Activated CD8-positive, alpha-beta T cell treated with anti-CD3 and anti-CD28 coated beads for 36 hours (primary cell): ENCODE measurements at regions not wholly inside any gene's neighbourhood (a gene's known extent, or its start where the extent isn't known, plus 50 kb on each side); places are given as distances from the start of the nearest gene placed in this dataset.

Source experiments
- ATAC-seq: fragments of 200-7000 bp; cut with Tn5 transposase; one replicate; pipeline ENCODE4 v1.10.0; 2021; ENCODE audit warnings: mild to moderate bottlenecking, moderate library complexity
- CTCF ChIA-PET: fragments of 350-600 bp; sonication (Branson Sonifier 250); formaldehyde crosslinking; loops from one replicate; lab custom pipeline; 2021; ENCODE audit warnings: antibody characterized with exemption; lab: Charles Lee
- POLR2A ChIA-PET: fragments of 350-600 bp; sonication (Branson Sonifier 250); formaldehyde crosslinking; loops from one replicate; lab custom pipeline; 2021; ENCODE audit warnings: antibody characterized with exemption; lab: Charles Lee
- DNase-seq: peaks from one replicate; pipeline ENCODE4 v3.0.0-alpha.2; 2020
- H3K27ac Mint-ChIP-seq: one replicate; pipeline ENCODE4 v1.8.0; 2021; ENCODE audit warnings: mild to moderate bottlenecking, mixed read lengths
- H3K27me3 Mint-ChIP-seq: one replicate; pipeline ENCODE4 v1.8.0; 2021; ENCODE audit warnings: mixed read lengths
- H3K36me3 Mint-ChIP-seq: one replicate; pipeline ENCODE4 v1.8.0; 2021; ENCODE audit warnings: low read depth, mixed read lengths
- H3K4me1 Mint-ChIP-seq: one replicate; pipeline ENCODE4 v1.8.0; 2021; ENCODE audit warnings: low read depth, mixed read lengths
- H3K4me3 Mint-ChIP-seq: one replicate; pipeline ENCODE4 v1.8.0; 2021; ENCODE audit warnings: mild to moderate bottlenecking, moderate library complexity, mixed read lengths
- H3K9me3 Mint-ChIP-seq: one replicate; pipeline ENCODE4 v1.8.0; 2021; ENCODE audit warnings: mixed read lengths
- intact Hi-C: fragments of 100-400 bp; cut with micrococcal nuclease; formaldehyde crosslinking; loops from one replicate; pipeline ENCODE4 v1.10.0; 2022
- TF ChIP-seq, protein P1 (sequence below): fragments of 200-600 bp; IDR thresholded peaks from one replicate; pipeline ENCODE4 v1.8.0; 2022; ENCODE audit warnings: antibody characterized with exemption, mild to moderate bottlenecking

DNA sequence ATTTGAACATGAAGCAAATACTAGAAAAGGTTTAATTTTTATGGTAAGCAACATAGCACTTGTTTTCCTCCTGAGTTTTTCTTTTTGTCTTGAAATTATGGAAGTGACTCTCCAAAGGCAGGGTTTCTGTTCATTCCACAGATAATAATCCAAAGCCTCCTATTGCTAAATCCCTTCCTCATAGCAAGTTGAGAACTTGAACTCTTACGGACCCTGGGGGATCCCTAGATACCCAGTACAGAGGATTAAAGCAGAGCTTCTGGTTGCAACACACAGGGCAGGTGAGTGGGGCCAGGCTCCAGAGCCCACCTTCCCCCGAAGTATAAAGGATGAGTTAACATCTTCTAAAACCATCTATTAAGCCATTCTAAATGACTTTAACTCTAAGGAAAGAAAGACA lies 294.1 kb downstream of the RMST start:
- POLR2A ChIA-PET, result no interaction called here
- Mint-ChIP-seq H3K4me3 (no peak overlapping the region), H3K4me1 (no peaks in the 10 kb centered on the region), H3K27ac (no peak overlapping the region), H3K9me3 (peaks cover 2% of the 10 kb centered on the region), H3K36me3 (no peaks in the 10 kb centered on the region), H3K27me3 (no peaks in the 10 kb centered on the region)
- DNase-seq, result no peak
- TF ChIP-seq, protein P1, sequence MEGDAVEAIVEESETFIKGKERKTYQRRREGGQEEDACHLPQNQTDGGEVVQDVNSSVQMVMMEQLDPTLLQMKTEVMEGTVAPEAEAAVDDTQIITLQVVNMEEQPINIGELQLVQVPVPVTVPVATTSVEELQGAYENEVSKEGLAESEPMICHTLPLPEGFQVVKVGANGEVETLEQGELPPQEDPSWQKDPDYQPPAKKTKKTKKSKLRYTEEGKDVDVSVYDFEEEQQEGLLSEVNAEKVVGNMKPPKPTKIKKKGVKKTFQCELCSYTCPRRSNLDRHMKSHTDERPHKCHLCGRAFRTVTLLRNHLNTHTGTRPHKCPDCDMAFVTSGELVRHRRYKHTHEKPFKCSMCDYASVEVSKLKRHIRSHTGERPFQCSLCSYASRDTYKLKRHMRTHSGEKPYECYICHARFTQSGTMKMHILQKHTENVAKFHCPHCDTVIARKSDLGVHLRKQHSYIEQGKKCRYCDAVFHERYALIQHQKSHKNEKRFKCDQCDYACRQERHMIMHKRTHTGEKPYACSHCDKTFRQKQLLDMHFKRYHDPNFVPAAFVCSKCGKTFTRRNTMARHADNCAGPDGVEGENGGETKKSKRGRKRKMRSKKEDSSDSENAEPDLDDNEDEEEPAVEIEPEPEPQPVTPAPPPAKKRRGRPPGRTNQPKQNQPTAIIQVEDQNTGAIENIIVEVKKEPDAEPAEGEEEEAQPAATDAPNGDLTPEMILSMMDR, result no peak
- intact Hi-C loops, result no loop called here
- CTCF ChIA-PET, result no interaction called here
- no peak for ATAC-seq

DNA sequence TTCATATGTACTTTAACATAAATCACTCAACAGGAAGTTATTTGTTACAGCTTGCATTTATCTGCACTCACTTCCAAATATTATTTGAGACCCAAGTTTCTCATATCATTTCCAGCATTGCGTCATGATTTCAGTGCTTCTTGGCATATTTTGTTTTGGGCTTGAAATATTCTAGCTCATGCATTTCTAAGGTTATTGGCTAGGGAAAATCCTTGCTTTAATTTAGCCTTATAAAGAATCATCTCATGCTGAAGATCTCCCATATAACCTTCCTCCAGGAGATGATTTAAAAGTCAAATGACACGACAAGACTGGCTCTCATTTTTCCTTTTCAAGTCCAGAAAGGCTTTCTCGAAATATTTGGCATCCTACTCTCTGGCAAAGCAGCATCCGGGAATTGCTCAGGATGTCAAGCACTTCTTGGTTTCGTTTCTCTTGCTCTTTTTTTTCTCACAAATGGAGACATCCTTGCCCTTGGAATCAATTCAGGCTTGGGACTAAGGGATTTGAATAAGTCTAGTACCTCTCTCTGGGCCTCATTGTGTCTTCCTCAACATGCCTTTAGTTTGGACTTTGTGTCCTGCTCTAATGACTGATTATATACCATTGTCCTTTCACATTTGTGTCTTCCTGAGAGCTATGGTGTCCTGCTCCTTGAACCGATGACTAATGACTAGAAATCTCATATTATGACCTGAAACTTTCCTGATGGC lies 295.0 kb downstream of the RMST start:
- H3K4me3 Mint-ChIP-seq, result no peak overlapping the region
- ChIA-PET POLR2A (no interaction called here), CTCF (no interaction called here)
- DNase-seq, result no peak
- ATAC-seq, result no peak
- peaks cover 2% of the 10 kb centered on the region for H3K9me3 Mint-ChIP-seq
- H3K4me1 Mint-ChIP-seq, result no peaks in the 10 kb centered on the region
- H3K27ac Mint-ChIP-seq, result no peak overlapping the region
- no peaks in the 10 kb centered on the region for H3K36me3 Mint-ChIP-seq
- TF ChIP-seq, protein P1, result no peak
- intact Hi-C loops, result no loop called here
- H3K27me3 Mint-ChIP-seq, result no peaks in the 10 kb centered on the region

DNA sequence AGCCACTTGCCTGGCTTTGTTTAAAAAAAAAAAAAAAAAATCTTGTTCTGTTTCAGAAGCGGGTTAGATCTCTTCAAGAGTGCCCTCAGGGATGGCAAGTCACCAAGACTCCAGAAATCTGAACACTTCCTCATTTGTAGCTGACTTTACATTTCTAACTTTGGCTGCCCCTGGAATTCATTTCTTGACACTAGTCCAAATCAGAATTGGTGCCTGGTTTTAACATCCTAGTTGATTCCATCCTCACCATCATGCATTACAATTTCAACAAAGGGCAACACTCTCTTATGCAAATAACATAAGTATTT lies 295.5 kb downstream of the RMST start:
- CTCF ChIA-PET, result no interaction called here
- Mint-ChIP-seq H3K36me3 (no peaks in the 10 kb centered on the region), H3K4me3 (no peak overlapping the region), H3K27me3 (no peaks in the 10 kb centered on the region), H3K27ac (no peak overlapping the region), H3K9me3 (peaks cover 2% of the 10 kb centered on the region), H3K4me1 (no peaks in the 10 kb centered on the region)
- no peak for DNase-seq
- POLR2A ChIA-PET, result no interaction called here
- intact Hi-C loops, result no loop called here
- ATAC-seq, result no peak
- TF ChIP-seq, protein P1, result no peak

- Mint-ChIP-seq H3K4me1 (no peaks in the 10 kb centered on the region), H3K27me3 (no peaks in the 10 kb centered on the region)
- CTCF ChIA-PET, result no interaction called here
These were observed 296.0 kb downstream of the RMST start for GRCh38 chr12:97758586-97758985.

GRCh38 chr12:97760601-97761000 lies 298.0 kb downstream of the RMST start:
- H3K27ac Mint-ChIP-seq, result no peak overlapping the region
- TF ChIP-seq, protein P1, result no peak
- no peak overlapping the region for H3K4me3 Mint-ChIP-seq
- H3K4me1 Mint-ChIP-seq, result no peaks in the 10 kb centered on the region
- POLR2A ChIA-PET, result no interaction called here
- H3K9me3 Mint-ChIP-seq, result peaks cover 2% of the 10 kb centered on the region
- no peaks in the 10 kb centered on the region for H3K36me3 Mint-ChIP-seq
- no peak for ATAC-seq
- intact Hi-C loops, result no loop called here
- no peak for DNase-seq
- H3K27me3 Mint-ChIP-seq, result no peaks in the 10 kb centered on the region
- CTCF ChIA-PET, result no interaction called here

More at GRCh38 chr12:97758586-97758985, 296.0 kb downstream of the RMST start:
- TF ChIP-seq, protein P1, result no peak
- ATAC-seq (no peak), DNase-seq (no peak)
- no peak overlapping the region for H3K4me3 Mint-ChIP-seq
- peaks cover 2% of the 10 kb centered on the region for H3K9me3 Mint-ChIP-seq
- no peaks in the 10 kb centered on the region for H3K36me3 Mint-ChIP-seq
- no peak overlapping the region for H3K27ac Mint-ChIP-seq
- intact Hi-C loops, result no loop called here
- POLR2A ChIA-PET, result no interaction called here
